ENCODE measurements at regions not wholly inside any gene's neighbourhood (a gene's known extent, or its start where the extent isn't known, plus 50 kb on each side); places are given as distances from the start of the nearest gene placed in this dataset.

GRCh38 chr12:18967814-18968213, 161.7 kb upstream of the PLEKHA5 start:
- DNase-seq (ENCODE audit: low spot score) = no peak
- H3K9ac ChIP-seq (ENCODE audit: low read depth in 1 of 2, low read length in 2 of 2) = no peak overlapping the region
- no peaks in the 10 kb centered on the region for H3K27me3 ChIP-seq (ENCODE audit: control insufficient read depth in 4 of 4, insufficient read depth in 4 of 4, low read length in 3 of 4)
- TF ChIP-seq FOXA1 (IDR thresholded peaks at IDR 0.05) (no peak), YY1 (IDR thresholded peaks at IDR 0.05) (no peak), SP1 (IDR thresholded peaks at IDR 0.05) (no peak), FOXA2 (IDR thresholded peaks at IDR 0.05) (no peak), ATF3 (IDR thresholded peaks at IDR 0.05) (no peak), RAD21 (IDR thresholded peaks at IDR 0.05) (no peak), MAX (IDR thresholded peaks at IDR 0.05) (no peak)
- no peaks in the 10 kb centered on the region for H3K36me3 ChIP-seq (ENCODE audit: control insufficient read depth in 4 of 4, insufficient read depth in 3 of 4, low read depth in 1 of 4, low read length in 3 of 4)
- no peaks in the 10 kb centered on the region for H3K9me3 ChIP-seq (ENCODE audit: control insufficient read depth in 4 of 4, low read length in 3 of 4)
- WGBS = 79% methylated on average over 3 of the region's 3 CpGs
- H3K4me1 ChIP-seq (ENCODE audit: control insufficient read depth in 4 of 4, insufficient read depth in 4 of 4, low read length in 3 of 4) = peaks cover 0 to 2% (median 0%) of the 10 kb centered on the region in 4 donors
- no peak overlapping the region for H3K27ac ChIP-seq (ENCODE audit: low read depth in 1 of 2, low read length in 2 of 2)
- H3K4me3 ChIP-seq (ENCODE audit: low read depth in 1 of 3, low read length in 3 of 3) = no peak overlapping the region

GRCh38 chr12:18969512-18969911, 160.0 kb upstream of the PLEKHA5 start:
- H3K4me1 ChIP-seq (ENCODE audit: control insufficient read depth in 4 of 4, insufficient read depth in 4 of 4, low read length in 3 of 4) = peaks cover 0 to 2% (median 0%) of the 10 kb centered on the region in 4 donors
- no peaks in the 10 kb centered on the region for H3K36me3 ChIP-seq (ENCODE audit: control insufficient read depth in 4 of 4, insufficient read depth in 3 of 4, low read depth in 1 of 4, low read length in 3 of 4)
- WGBS = 64% methylated on average over 5 of the region's 5 CpGs
- no peak overlapping the region for H3K4me3 ChIP-seq (ENCODE audit: low read depth in 1 of 3, low read length in 3 of 3)
- no peak for DNase-seq (ENCODE audit: low spot score)
- no peak overlapping the region for H3K9ac ChIP-seq (ENCODE audit: low read depth in 1 of 2, low read length in 2 of 2)
- TF ChIP-seq ATF3 (IDR thresholded peaks at IDR 0.05) (no peak), EGR1 (IDR thresholded peaks at IDR 0.05; ENCODE audit: low read depth in 2 of 2) (no peak), FOXA1 (IDR thresholded peaks at IDR 0.05) (no peak), SP1 (IDR thresholded peaks at IDR 0.05) (no peak), REST (IDR thresholded peaks at IDR 0.05) (no peak), YY1 (IDR thresholded peaks at IDR 0.05) (no peak), HNF4G (IDR thresholded peaks at IDR 0.05) (no peak), HNF4A (conservative IDR thresholded peaks at IDR 0.05) (no peak), MAX (IDR thresholded peaks at IDR 0.05) (no peak), TAF1 (conservative IDR thresholded peaks at IDR 0.05) (no peak)
- H3K27ac ChIP-seq (ENCODE audit: low read depth in 1 of 2, low read length in 2 of 2) = no peak overlapping the region
- H3K27me3 ChIP-seq (ENCODE audit: control insufficient read depth in 4 of 4, insufficient read depth in 4 of 4, low read length in 3 of 4) = no peaks in the 10 kb centered on the region
- no peaks in the 10 kb centered on the region for H3K9me3 ChIP-seq (ENCODE audit: control insufficient read depth in 4 of 4, low read length in 3 of 4)

GRCh38 chr12:18970603-18971002, 158.9 kb upstream of the PLEKHA5 start:
- 95% methylated on average over 6 of the region's 6 CpGs for WGBS
- Histone ChIP-seq H3K27me3 (ENCODE audit: control insufficient read depth in 4 of 4, insufficient read depth in 4 of 4, low read length in 3 of 4) (no peaks in the 10 kb centered on the region), H3K9ac (ENCODE audit: low read depth in 1 of 2, low read length in 2 of 2) (no peak overlapping the region), H3K9me3 (ENCODE audit: control insufficient read depth in 4 of 4, low read length in 3 of 4) (no peaks in the 10 kb centered on the region), H3K36me3 (ENCODE audit: control insufficient read depth in 4 of 4, insufficient read depth in 3 of 4, low read depth in 1 of 4, low read length in 3 of 4) (no peaks in the 10 kb centered on the region), H3K4me3 (ENCODE audit: low read depth in 1 of 3, low read length in 3 of 3) (no peak overlapping the region), H3K4me1 (ENCODE audit: control insufficient read depth in 4 of 4, insufficient read depth in 4 of 4, low read length in 3 of 4) (peaks cover 0 to 2% (median 0%) of the 10 kb centered on the region in 4 donors), H3K27ac (ENCODE audit: low read depth in 1 of 2, low read length in 2 of 2) (no peak overlapping the region)
- DNase-seq (ENCODE audit: low spot score) = no peak
- no peak for TF ChIP-seq MAX (IDR thresholded peaks at IDR 0.05)
- no peak for TF ChIP-seq TAF1 (conservative IDR thresholded peaks at IDR 0.05)
- TF ChIP-seq RAD21 (IDR thresholded peaks at IDR 0.05) = no peak
- no peak for TF ChIP-seq ZBTB33 (IDR thresholded peaks at IDR 0.05)
- no peak for TF ChIP-seq FOXA2 (IDR thresholded peaks at IDR 0.05)
- no peak for TF ChIP-seq NR2F2 (IDR thresholded peaks at IDR 0.05)
- TF ChIP-seq GABPA (IDR thresholded peaks at IDR 0.05 in 1 of 2, conservative IDR thresholded peaks at IDR 0.05 in 1 of 2) = no peak
- TF ChIP-seq RXRA (IDR thresholded peaks at IDR 0.05) = no peak
- TF ChIP-seq EGR1 (IDR thresholded peaks at IDR 0.05; ENCODE audit: low read depth in 2 of 2) = no peak
- no peak for TF ChIP-seq HNF4G (IDR thresholded peaks at IDR 0.05)
- TF ChIP-seq YY1 (IDR thresholded peaks at IDR 0.05) = no peak
- no peak for TF ChIP-seq FOXA1 (IDR thresholded peaks at IDR 0.05)
- no peak for TF ChIP-seq JUND (IDR thresholded peaks at IDR 0.05)
- TF ChIP-seq ATF3 (IDR thresholded peaks at IDR 0.05) = no peak
- TF ChIP-seq HNF4A (conservative IDR thresholded peaks at IDR 0.05) = no peak
- no peak for TF ChIP-seq CTCF (IDR thresholded peaks at IDR 0.05; ENCODE audit: low read depth, low read length, missing input control)

All from liver (tissue), 8 donors.